ENCODE measurements at regions not wholly inside any gene's neighbourhood (a gene's known extent, or its start where the extent isn't known, plus 50 kb on each side); places are given as distances from the start of the nearest gene placed in this dataset.

GRCh38 chr2:11032396-11032795 lies 120.7 kb downstream of the KCNF1 start:
- Histone ChIP-seq H3K4me3 (ENCODE audit: insufficient read depth, low read depth, low read length) (no peak overlapping the region), H3K4ac (ENCODE audit: low read depth, low read length) (no peak overlapping the region), H4K8ac (ENCODE audit: low read depth in 2 of 2, low read length in 2 of 2) (no peak overlapping the region), H2AK5ac (ENCODE audit: low read depth, low read length) (no peak overlapping the region), H3K36me3 (ENCODE audit: control insufficient read depth, insufficient read depth, low read length) (no peaks in the 10 kb centered on the region), H2AK9ac (replicated peaks; ENCODE audit: low read depth, low read length, poor library complexity) (no peak overlapping the region), H3K79me1 (ENCODE audit: low read depth in 1 of 2, low read length in 2 of 2) (no peaks in the 10 kb centered on the region), H3K27ac (ENCODE audit: insufficient read depth, low read length) (no peak overlapping the region), H3K14ac (replicated peaks; ENCODE audit: low read depth, low read length) (no peak overlapping the region), H2BK15ac (ENCODE audit: low read depth, low read length) (no peak overlapping the region), H4K20me1 (ENCODE audit: insufficient read depth, low read length) (no peaks in the 10 kb centered on the region), H3K18ac (ENCODE audit: low read depth, low read length) (no peak overlapping the region), H4K91ac (ENCODE audit: insufficient read depth, low read depth, low read length) (no peak overlapping the region), H2BK20ac (ENCODE audit: low read depth, low read length) (no peak overlapping the region), H3K23ac (ENCODE audit: low read depth, low read length) (no peak overlapping the region), H2BK5ac (ENCODE audit: low read depth, low read length, poor library complexity, severe bottlenecking) (no peak overlapping the region), H4K5ac (ENCODE audit: low read depth, low read length) (no peak overlapping the region), H3K4me1 (ENCODE audit: control insufficient read depth, insufficient read depth, low read length) (no peaks in the 10 kb centered on the region), H3K9me1 (ENCODE audit: insufficient read depth, low read length) (no peaks in the 10 kb centered on the region), H2BK120ac (ENCODE audit: low read depth, low read length) (no peak overlapping the region), H3K56ac (ENCODE audit: extremely low read depth, insufficient read depth, low read length) (no peak overlapping the region), H3K9me3 (ENCODE audit: control insufficient read depth, insufficient read depth, low read length) (peaks cover 8% of the 10 kb centered on the region), H3K4me2 (ENCODE audit: low read depth, low read length) (no peak overlapping the region), H3K9ac (ENCODE audit: low read depth, low read length) (no peak overlapping the region), H3K27me3 (ENCODE audit: control insufficient read depth, insufficient read depth, low read length) (peaks cover 21% of the 10 kb centered on the region), H2AFZ (replicated peaks; ENCODE audit: low read length, poor library complexity) (no peak overlapping the region)
- intact Hi-C loops (cut with micrococcal nuclease) (no loop called here), in situ Hi-C loops (cut with MboI; ENCODE audit: low sequenced_read_pairs) (no loop called here), dilution Hi-C loops (cut with HindIII; ENCODE audit: low sequenced_read_pairs, unreplicated experiment) (no loop called here)
- no TSS peak for BruUV-seq (replicated peaks)
- no CpG with 5 or more reads among the region's 2 CpGs for WGBS, 2 experiments (ENCODE audit: extremely low coverage in 2 of 2, insufficient read length in 1 of 2)
- ChIA-PET CTCF (no interaction called here), POLR2A (ENCODE audit: unreplicated experiment) (no interaction called here)
- DNase-seq (no peak), ATAC-seq (ENCODE audit: low read depth) (no peak)
- TF ChIP-seq BHLHE40 (IDR thresholded peaks at IDR 0.05; ENCODE audit: low read depth, low read length) (no peak), FOS (IDR thresholded peaks at IDR 0.05; ENCODE audit: low read depth, low read length) (no peak), CEBPB (IDR thresholded peaks at IDR 0.05; ENCODE audit: low read depth, low read length) (no peak)
